ENCODE measurements at regions not wholly inside any gene's neighbourhood (a gene's known extent, or its start where the extent isn't known, plus 50 kb on each side); places are given as distances from the start of the nearest gene placed in this dataset.

DNA sequence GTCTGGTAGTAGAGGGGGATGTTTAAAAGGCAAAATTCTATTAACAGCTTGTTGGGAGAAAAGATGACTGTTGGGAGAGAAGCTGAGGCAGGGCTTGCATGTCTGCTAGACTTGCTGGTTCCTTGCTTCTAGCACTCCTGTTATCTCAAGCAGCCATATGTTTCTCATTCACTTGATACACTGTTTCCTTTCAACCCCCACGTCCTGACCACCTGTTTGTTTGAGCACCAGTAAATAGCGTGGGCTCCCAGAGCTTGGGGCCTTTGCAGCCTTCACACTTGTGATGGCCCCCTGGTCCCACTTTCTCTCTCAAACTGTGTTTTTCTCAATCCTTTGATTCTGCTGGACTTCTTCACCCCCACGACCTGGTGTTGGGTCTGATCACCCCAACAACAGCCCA lies 111.7 kb upstream of the TMEM161B start:
- Histone ChIP-seq H3K27ac (ENCODE audit: low read length) (no peak overlapping the region), H3K36me3 (ENCODE audit: control insufficient read depth in 2 of 2, extremely low read depth in 1 of 2, insufficient read depth in 1 of 2, low read length in 1 of 2) (no peaks in the 10 kb centered on the region), H3K4me3 (ENCODE audit: control insufficient read depth in 1 of 2, extremely low read depth in 1 of 2, low read length in 1 of 2) (no peak overlapping the region), H3K27me3 (replicated peaks in 1 of 2; ENCODE audit: control insufficient read depth in 2 of 2, extremely low read depth in 1 of 2, insufficient read depth in 2 of 2, low read length in 1 of 2) (no peaks in the 10 kb centered on the region), H3K9me3 (no peaks in the 10 kb centered on the region), H3K4me1 (ENCODE audit: control insufficient read depth in 1 of 2, extremely low read depth in 1 of 2, insufficient read depth in 2 of 2, low read length in 2 of 2) (no peaks in the 10 kb centered on the region)
- no peaks in the 10 kb centered on the region for H3K9me3 Mint-ChIP-seq
- H3K4me3 Mint-ChIP-seq: no peak overlapping the region
- no peaks in the 10 kb centered on the region for H3K36me3 Mint-ChIP-seq
- no peaks in the 10 kb centered on the region for H3K4me1 Mint-ChIP-seq
- no peak overlapping the region for H3K27ac Mint-ChIP-seq
- ChIA-PET CTCF (no interaction called here), POLR2A (no interaction called here)
- peaks cover 6 to 16% of the 10 kb centered on the region in 2 donors for H3K27me3 Mint-ChIP-seq
- WGBS (ENCODE audit: insufficient coverage): 58% methylated on average over 2 of the region's 3 CpGs
- DNase-seq (no peak), ATAC-seq (replicated peaks in 1 of 4) (no peak)

GRCh38 chr5:88377705-88378656 lies 109.3 kb upstream of the TMEM161B start:
- H3K36me3 ChIP-seq (ENCODE audit: control insufficient read depth in 2 of 2, extremely low read depth in 1 of 2, insufficient read depth in 1 of 2, low read length in 1 of 2): no peaks in the 10 kb centered on the region
- H3K9me3 Mint-ChIP-seq: peaks cover 0 to 4% (median 0%) of the 10 kb centered on the region in 3 donors
- 23% methylated on average over 4 of the region's 4 CpGs for WGBS (ENCODE audit: insufficient coverage)
- no peaks in the 10 kb centered on the region for H3K9me3 ChIP-seq
- no peaks in the 10 kb centered on the region for H3K27me3 ChIP-seq (replicated peaks in 1 of 2; ENCODE audit: control insufficient read depth in 2 of 2, extremely low read depth in 1 of 2, insufficient read depth in 2 of 2, low read length in 1 of 2)
- H3K4me3 ChIP-seq (ENCODE audit: control insufficient read depth in 1 of 2, extremely low read depth in 1 of 2, low read length in 1 of 2): no peak overlapping the region
- H3K27ac ChIP-seq (ENCODE audit: low read length): no peak overlapping the region
- H3K27me3 Mint-ChIP-seq: peaks cover 6 to 13% of the 10 kb centered on the region in 2 donors
- ATAC-seq (replicated peaks in 1 of 4) (no peak), DNase-seq (no peak)
- ChIA-PET POLR2A (no interaction called here), CTCF (no interaction called here)
- H3K4me3 Mint-ChIP-seq: no peak overlapping the region
- no peaks in the 10 kb centered on the region for H3K36me3 Mint-ChIP-seq
- H3K4me1 ChIP-seq (ENCODE audit: control insufficient read depth in 1 of 2, extremely low read depth in 1 of 2, insufficient read depth in 2 of 2, low read length in 2 of 2): no peaks in the 10 kb centered on the region
- peaks cover 0 to 6% (median 0%) of the 10 kb centered on the region in 3 donors for H3K4me1 Mint-ChIP-seq
- H3K27ac Mint-ChIP-seq: peak overlapping the region in 1 of 2 donors; percentile 13

GRCh38 chr5:88377240-88377639 lies 108.6 kb upstream of the TMEM161B start:
- Mint-ChIP-seq H3K27me3 (peaks cover 6 to 13% of the 10 kb centered on the region in 2 donors), H3K4me3 (no peak overlapping the region), H3K36me3 (no peaks in the 10 kb centered on the region), H3K27ac (no peak overlapping the region), H3K4me1 (peaks cover 0 to 6% (median 0%) of the 10 kb centered on the region in 3 donors), H3K9me3 (peaks cover 0 to 4% (median 0%) of the 10 kb centered on the region in 3 donors)
- Histone ChIP-seq H3K27me3 (replicated peaks in 1 of 2; ENCODE audit: control insufficient read depth in 2 of 2, extremely low read depth in 1 of 2, insufficient read depth in 2 of 2, low read length in 1 of 2) (no peaks in the 10 kb centered on the region), H3K36me3 (ENCODE audit: control insufficient read depth in 2 of 2, extremely low read depth in 1 of 2, insufficient read depth in 1 of 2, low read length in 1 of 2) (no peaks in the 10 kb centered on the region), H3K27ac (ENCODE audit: low read length) (no peak overlapping the region), H3K4me1 (ENCODE audit: control insufficient read depth in 1 of 2, extremely low read depth in 1 of 2, insufficient read depth in 2 of 2, low read length in 2 of 2) (no peaks in the 10 kb centered on the region), H3K9me3 (no peaks in the 10 kb centered on the region), H3K4me3 (ENCODE audit: control insufficient read depth in 1 of 2, extremely low read depth in 1 of 2, low read length in 1 of 2) (no peak overlapping the region)
- no peak for ATAC-seq (replicated peaks in 1 of 4)
- no CpG with 5 or more reads among the region's 2 CpGs for WGBS (ENCODE audit: insufficient coverage)
- ChIA-PET POLR2A (no interaction called here), CTCF (no interaction called here)
- no peak for DNase-seq

GRCh38 chr5:88376728-88377127 lies 108.1 kb upstream of the TMEM161B start:
- 20% methylated on average over 1 of the region's 5 CpGs for WGBS (ENCODE audit: insufficient coverage)
- Mint-ChIP-seq H3K27me3 (peaks cover 6 to 13% of the 10 kb centered on the region in 2 donors), H3K4me1 (peaks cover 0 to 6% (median 0%) of the 10 kb centered on the region in 3 donors), H3K36me3 (no peaks in the 10 kb centered on the region), H3K9me3 (peaks cover 0 to 4% (median 0%) of the 10 kb centered on the region in 3 donors), H3K27ac (no peak overlapping the region), H3K4me3 (no peak overlapping the region)
- Histone ChIP-seq H3K27ac (ENCODE audit: low read length) (no peak overlapping the region), H3K4me1 (ENCODE audit: control insufficient read depth in 1 of 2, extremely low read depth in 1 of 2, insufficient read depth in 2 of 2, low read length in 2 of 2) (no peaks in the 10 kb centered on the region), H3K36me3 (ENCODE audit: control insufficient read depth in 2 of 2, extremely low read depth in 1 of 2, insufficient read depth in 1 of 2, low read length in 1 of 2) (no peaks in the 10 kb centered on the region), H3K27me3 (replicated peaks in 1 of 2; ENCODE audit: control insufficient read depth in 2 of 2, extremely low read depth in 1 of 2, insufficient read depth in 2 of 2, low read length in 1 of 2) (no peaks in the 10 kb centered on the region), H3K9me3 (no peaks in the 10 kb centered on the region), H3K4me3 (ENCODE audit: control insufficient read depth in 1 of 2, extremely low read depth in 1 of 2, low read length in 1 of 2) (no peak overlapping the region)
- CTCF ChIA-PET: interaction anchor here in 1 of 2 donors (0.6 kb wide), 1 partner anchor 257 kb away, joined by 10 read pairs; no protein-coding TSS in a partner anchor
- ATAC-seq (replicated peaks in 1 of 4): no peak
- no peak for DNase-seq
- POLR2A ChIA-PET: no interaction called here

DNA sequence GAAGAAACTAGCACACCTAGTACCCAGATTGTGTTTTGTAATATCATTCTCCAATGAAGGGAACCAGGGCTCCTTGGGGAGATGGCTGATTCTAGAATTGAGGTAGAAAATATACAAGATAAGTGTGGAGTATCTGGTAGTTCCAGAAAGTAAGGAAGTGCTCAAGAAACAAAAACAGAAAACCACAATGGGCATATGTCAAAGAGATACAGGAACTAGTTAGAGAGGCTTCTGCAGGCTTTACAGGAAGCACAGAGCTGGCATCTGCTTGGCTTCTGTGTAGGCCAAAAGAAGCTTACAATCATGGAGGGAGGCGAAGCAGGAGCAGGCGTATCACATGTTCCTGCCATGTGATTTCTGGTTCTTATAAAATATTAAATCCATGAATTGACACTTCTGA lies 105.7 kb upstream of the TMEM161B start:
- ChIA-PET CTCF (no interaction called here), POLR2A (no interaction called here)
- Histone ChIP-seq H3K27me3 (replicated peaks in 1 of 2; ENCODE audit: control insufficient read depth in 2 of 2, extremely low read depth in 1 of 2, insufficient read depth in 2 of 2, low read length in 1 of 2) (no peaks in the 10 kb centered on the region), H3K27ac (ENCODE audit: low read length) (no peak overlapping the region), H3K9me3 (no peaks in the 10 kb centered on the region), H3K4me3 (ENCODE audit: control insufficient read depth in 1 of 2, extremely low read depth in 1 of 2, low read length in 1 of 2) (no peak overlapping the region), H3K4me1 (ENCODE audit: control insufficient read depth in 1 of 2, extremely low read depth in 1 of 2, insufficient read depth in 2 of 2, low read length in 2 of 2) (no peaks in the 10 kb centered on the region), H3K36me3 (ENCODE audit: control insufficient read depth in 2 of 2, extremely low read depth in 1 of 2, insufficient read depth in 1 of 2, low read length in 1 of 2) (no peaks in the 10 kb centered on the region)
- ATAC-seq (replicated peaks in 1 of 4) (no peak), DNase-seq (no peak)
- no peak overlapping the region for H3K27ac Mint-ChIP-seq
- no peak overlapping the region for H3K4me3 Mint-ChIP-seq
- no peaks in the 10 kb centered on the region for H3K36me3 Mint-ChIP-seq
- H3K9me3 Mint-ChIP-seq: peaks cover 0 to 4% (median 0%) of the 10 kb centered on the region in 3 donors
- WGBS (ENCODE audit: insufficient coverage): no CpG with 5 or more reads among the region's 2 CpGs
- H3K27me3 Mint-ChIP-seq: peaks cover 2 to 9% of the 10 kb centered on the region in 2 donors
- H3K4me1 Mint-ChIP-seq: peaks cover 0 to 6% (median 0%) of the 10 kb centered on the region in 3 donors

- CTCF ChIA-PET: no interaction called here
- ATAC-seq (replicated peaks in 1 of 4): no peak
- Mint-ChIP-seq H3K27ac (no peak overlapping the region), H3K36me3 (no peaks in the 10 kb centered on the region), H3K9me3 (peaks cover 0 to 4% (median 3%) of the 10 kb centered on the region in 3 donors), H3K4me3 (no peak overlapping the region), H3K27me3 (peaks cover 2 to 15% of the 10 kb centered on the region in 2 donors), H3K4me1 (peaks cover 0 to 6% (median 0%) of the 10 kb centered on the region in 3 donors)
- Histone ChIP-seq H3K27ac (ENCODE audit: low read length) (no peak overlapping the region), H3K36me3 (ENCODE audit: control insufficient read depth in 2 of 2, extremely low read depth in 1 of 2, insufficient read depth in 1 of 2, low read length in 1 of 2) (no peaks in the 10 kb centered on the region), H3K9me3 (no peaks in the 10 kb centered on the region), H3K4me1 (ENCODE audit: control insufficient read depth in 1 of 2, extremely low read depth in 1 of 2, insufficient read depth in 2 of 2, low read length in 2 of 2) (no peaks in the 10 kb centered on the region), H3K27me3 (replicated peaks in 1 of 2; ENCODE audit: control insufficient read depth in 2 of 2, extremely low read depth in 1 of 2, insufficient read depth in 2 of 2, low read length in 1 of 2) (no peaks in the 10 kb centered on the region), H3K4me3 (ENCODE audit: control insufficient read depth in 1 of 2, extremely low read depth in 1 of 2, low read length in 1 of 2) (no peak overlapping the region)
- DNase-seq: no peak
- POLR2A ChIA-PET: no interaction called here
These were observed 102.2 kb upstream of the TMEM161B start for GRCh38 chr5:88370824-88371223.

Data from T-cell (primary cell).